ENCODE measurements at regions not wholly inside any gene's neighbourhood (a gene's known extent, or its start where the extent isn't known, plus 50 kb on each side); places are given as distances from the start of the nearest gene placed in this dataset.
"Not testable (repeated sequence)": the region's sequence is repeated elsewhere in the genome, so short reads cannot be mapped to it uniquely, and the experiment has no call there.

GRCh38 chr21:13854638-13855037 lies 245.1 kb downstream of the POTED start:
- H3K27me3 ChIP-seq = no peaks in the 10 kb centered on the region
- WGBS, 3 donors = 71 to 74% (median 72%) methylated on average over 7 of the region's 7 CpGs
- no peak for DNase-seq
- intact Hi-C loops (cut with DNase I) = no loop called here
- no peaks in the 10 kb centered on the region for H3K36me3 ChIP-seq
- H3K9me3 ChIP-seq = no peaks in the 10 kb centered on the region
- no peak overlapping the region for H3K27ac ChIP-seq
- no peaks in the 10 kb centered on the region for H3K4me1 ChIP-seq (ENCODE audit: insufficient read depth)
- no peak for TF ChIP-seq EP300 (IDR thresholded peaks at IDR 0.05)
- no peak for TF ChIP-seq POLR2A (IDR thresholded peaks at IDR 0.05)
- no peak for TF ChIP-seq CTCF (IDR thresholded peaks at IDR 0.05)
- H3K4me3 ChIP-seq = no peak overlapping the region

- H3K9me3 ChIP-seq; intact Hi-C loops (cut with DNase I); H3K27me3 ChIP-seq; H3K36me3 ChIP-seq; H3K4me3 ChIP-seq; H3K4me1 ChIP-seq (ENCODE audit: insufficient read depth); DNase-seq; H3K27ac ChIP-seq: not testable (repeated sequence)
- 69 to 82% (median 78%) methylated on average over 7 of the region's 7 CpGs for WGBS, 3 donors
These were observed 241.2 kb downstream of the POTED start for GRCh38 chr21:13850808-13851207.

GRCh38 chr21:13849489-13849888 lies 239.9 kb downstream of the POTED start:
- H3K36me3 ChIP-seq; H3K27me3 ChIP-seq; H3K27ac ChIP-seq; DNase-seq; H3K4me3 ChIP-seq; H3K9me3 ChIP-seq; H3K4me1 ChIP-seq (ENCODE audit: insufficient read depth): not testable (repeated sequence)
- intact Hi-C loops (cut with DNase I) = loop anchor here in 1 of 4 donors (2.0 kb wide), 1 partner anchor 47 kb away; no protein-coding TSS in a partner anchor
- WGBS, 3 donors = 51 to 80% (median 65%) methylated on average over 3 of the region's 3 CpGs

- 44 to 57% (median 45%) methylated on average over 6 of the region's 6 CpGs for WGBS, 3 donors
These were observed 237.1 kb downstream of the POTED start for GRCh38 chr21:13846718-13847117.

GRCh38 chr21:13844574-13844973 lies 235.0 kb downstream of the POTED start:
- H3K36me3 ChIP-seq; H3K27me3 ChIP-seq; H3K4me1 ChIP-seq (ENCODE audit: insufficient read depth); H3K9me3 ChIP-seq; intact Hi-C loops (cut with DNase I); DNase-seq; H3K27ac ChIP-seq; H3K4me3 ChIP-seq: not testable (repeated sequence)
- WGBS, 3 donors = 58 to 74% (median 68%) methylated on average over 6 of the region's 6 CpGs

More at GRCh38 chr21:13846718-13847117, 237.1 kb downstream of the POTED start:
- DNase-seq; H3K27me3 ChIP-seq; H3K27ac ChIP-seq; H3K9me3 ChIP-seq; intact Hi-C loops (cut with DNase I); H3K4me3 ChIP-seq; H3K36me3 ChIP-seq; H3K4me1 ChIP-seq (ENCODE audit: insufficient read depth): not testable (repeated sequence)

GRCh38 chr21:13843081-13843480 lies 233.5 kb downstream of the POTED start:
- H3K4me1 ChIP-seq (ENCODE audit: insufficient read depth); H3K27me3 ChIP-seq; H3K27ac ChIP-seq; H3K9me3 ChIP-seq; intact Hi-C loops (cut with DNase I); H3K4me3 ChIP-seq; H3K36me3 ChIP-seq; DNase-seq: not testable (repeated sequence)
- 29 to 63% (median 45%) methylated on average over 5 of the region's 5 CpGs for WGBS, 3 donors

- DNase-seq; H3K36me3 ChIP-seq; H3K4me1 ChIP-seq (ENCODE audit: insufficient read depth); intact Hi-C loops (cut with DNase I); H3K27me3 ChIP-seq; H3K4me3 ChIP-seq; H3K9me3 ChIP-seq; H3K27ac ChIP-seq: not testable (repeated sequence)
- 88 to 94% (median 90%) methylated on average over 19 of the region's 19 CpGs for WGBS, 3 donors
These were observed 218.1 kb downstream of the POTED start for GRCh38 chr21:13827666-13828065.

- no peak for DNase-seq
- Histone ChIP-seq H3K36me3 (no peaks in the 10 kb centered on the region), H3K9me3 (no peaks in the 10 kb centered on the region), H3K4me1 (ENCODE audit: insufficient read depth) (no peaks in the 10 kb centered on the region), H3K27me3 (no peaks in the 10 kb centered on the region), H3K27ac (no peak overlapping the region), H3K4me3 (no peak overlapping the region)
- 79 to 83% (median 83%) methylated on average over 13 to 18 of the region's 18 CpGs for WGBS, 3 donors
- intact Hi-C loops (cut with DNase I) = no loop called here
- TF ChIP-seq EP300 (IDR thresholded peaks at IDR 0.05) = no peak
- TF ChIP-seq CTCF (IDR thresholded peaks at IDR 0.05) = no peak
- no peak for TF ChIP-seq POLR2A (IDR thresholded peaks at IDR 0.05)
These were observed 217.6 kb downstream of the POTED start for GRCh38 chr21:13827201-13827600.

GRCh38 chr21:13826511-13826910 lies 216.9 kb downstream of the POTED start:
- H3K27me3 ChIP-seq; DNase-seq; H3K4me1 ChIP-seq (ENCODE audit: insufficient read depth); intact Hi-C loops (cut with DNase I); H3K4me3 ChIP-seq; H3K27ac ChIP-seq; H3K36me3 ChIP-seq; H3K9me3 ChIP-seq: not testable (repeated sequence)
- WGBS, 3 donors = 79 to 87% (median 84%) methylated on average over 15 of the region's 15 CpGs

- H3K27ac ChIP-seq; H3K4me1 ChIP-seq (ENCODE audit: insufficient read depth); intact Hi-C loops (cut with DNase I); H3K9me3 ChIP-seq; DNase-seq; H3K4me3 ChIP-seq; H3K27me3 ChIP-seq; H3K36me3 ChIP-seq: not testable (repeated sequence)
- 32 to 73% (median 52%) methylated on average over 9 to 16 of the region's 26 CpGs for WGBS, 3 donors
These were observed 215.7 kb downstream of the POTED start for GRCh38 chr21:13825218-13825778.

Measured in ovary (tissue), 7 donors.